GM23338 (cell line): ENCODE measurements at regions not wholly inside any gene's neighbourhood (a gene's known extent, or its start where the extent isn't known, plus 50 kb on each side); places are given as distances from the start of the nearest gene placed in this dataset.

Source experiments
- ATAC-seq: fragments of 200-7000 bp; cut with Tn5 transposase; 3 replicates; pipeline ENCODE4 v1.9.1; 2020
- DNase-seq: peaks from one replicate; pipeline ENCODE4 v3.0.0-alpha.2; 2015; ENCODE audit warnings: low spot score
- H2AFZ ChIP-seq: fragments of 200-600 bp; sonication (generic); 2 replicates; pipeline ENCODE4 v1.8.0; 2016; ENCODE audit warnings: antibody characterized with exemption, mild to moderate bottlenecking, moderate library complexity
- H3F3A ChIP-seq: fragments of 200-600 bp; sonication (generic); replicated peaks from 2 replicates; pipeline ENCODE4 v1.8.0; 2017; ENCODE audit warnings: antibody characterized with exemption, mixed run types, low read depth
- H3K27ac ChIP-seq: fragments of 200-600 bp; sonication (generic); 2 replicates; pipeline ENCODE4 v1.6.1; 2016; ENCODE audit warnings: low read depth
- H3K27me3 ChIP-seq: fragments of 200-600 bp; sonication (generic); 2 replicates; pipeline ENCODE4 v1.8.0; 2016; ENCODE audit warnings: mild to moderate bottlenecking, mixed run types, moderate library complexity; ENCODE audit not compliant: insufficient read depth
- H3K36me3 ChIP-seq: fragments of 200-600 bp; sonication (generic); 2 replicates; pipeline ENCODE4 v1.8.0; 2016; ENCODE audit warnings: mild to moderate bottlenecking; ENCODE audit not compliant: insufficient read depth
- H3K4me1 ChIP-seq: fragments of 200-600 bp; sonication (generic); 2 replicates; pipeline ENCODE4 v1.8.0; 2016; ENCODE audit warnings: mild to moderate bottlenecking, moderate library complexity; ENCODE audit not compliant: insufficient read depth
- H3K4me2 ChIP-seq: fragments of 200-600 bp; sonication (generic); 2 replicates; pipeline ENCODE4 v1.7.1; 2017; ENCODE audit warnings: mixed run types
- H3K4me3 ChIP-seq: fragments of 200-600 bp; sonication (generic); 2 replicates; pipeline ENCODE4 v1.6.1; 2016; ENCODE audit warnings: mixed run types
- H3K79me2 ChIP-seq: fragments of 200-600 bp; sonication (generic); replicated peaks from 2 replicates; pipeline ENCODE4 v1.8.0; 2017; ENCODE audit warnings: mild to moderate bottlenecking; ENCODE audit not compliant: insufficient read depth
- H3K9me2 ChIP-seq: fragments of 200-600 bp; sonication (generic); 2 replicates; pipeline ENCODE4 v1.8.0; 2017; ENCODE audit not compliant: insufficient read depth
- H4K20me1 ChIP-seq: fragments of 200-600 bp; sonication (generic); replicated peaks from 2 replicates; pipeline ENCODE4 v1.8.0; 2017; ENCODE audit warnings: mild to moderate bottlenecking; ENCODE audit not compliant: insufficient read depth
- H3K27ac Mint-ChIP-seq: 2 replicates; pipeline ENCODE4 v1.8.0; 2020; ENCODE audit warnings: inconsistent platforms, mild to moderate bottlenecking, moderate library complexity, mixed read lengths
- H3K27me3 Mint-ChIP-seq: 3 replicates; pipeline ENCODE4 v1.8.0; 2022; ENCODE audit warnings: low read depth, mild to moderate bottlenecking, moderate library complexity, mixed read lengths, inconsistent platforms; ENCODE audit not compliant: insufficient read depth, poor library complexity
- H3K36me3 Mint-ChIP-seq: 3 replicates; pipeline ENCODE4 v1.8.0; 2021; ENCODE audit warnings: low read depth, mild to moderate bottlenecking, inconsistent platforms, moderate library complexity, mixed read lengths
- H3K4me1 Mint-ChIP-seq: 3 replicates; pipeline ENCODE4 v1.8.0; 2020; ENCODE audit warnings: mild to moderate bottlenecking, inconsistent platforms, mixed read lengths
- H3K4me3 Mint-ChIP-seq: 3 replicates; pipeline ENCODE4 v1.8.0; 2021; ENCODE audit warnings: moderate library complexity, mild to moderate bottlenecking, inconsistent platforms, mixed read lengths
- H3K9me3 Mint-ChIP-seq: 3 replicates; pipeline ENCODE4 v1.8.0; 2020; ENCODE audit warnings: moderate library complexity, mild to moderate bottlenecking, inconsistent platforms, mixed read lengths
- CREB1 ChIP-seq: fragments of 250-450 bp; sonication (Bioruptor Pico); IDR thresholded peaks from 2 replicates; pipeline ENCODE4 v1.5.0; 2020; ENCODE audit warnings: low read depth, mild to moderate bottlenecking, moderate library complexity
- EZH2 ChIP-seq: fragments of 200-600 bp; sonication (generic); IDR thresholded peaks from one replicate; pipeline ENCODE4 v1.8.0; 2017; ENCODE audit warnings: antibody characterized with exemption, mild to moderate bottlenecking, low read depth; ENCODE audit not compliant: unreplicated experiment
- NANOG ChIP-seq: IDR thresholded peaks from 2 replicates; pipeline ENCODE4 v1.6.1; 2016; ENCODE audit warnings: antibody characterized with exemption, borderline replicate concordance
- POLR2AphosphoS5 ChIP-seq: IDR thresholded peaks from 2 replicates; pipeline ENCODE4 v1.6.1; 2016; ENCODE audit warnings: antibody characterized with exemption, low read depth
- STAT1 ChIP-seq: IDR thresholded peaks from one replicate; pipeline ENCODE4 v1.6.1; 2016; ENCODE audit warnings: antibody characterized with exemption; ENCODE audit not compliant: unreplicated experiment
- ZNF331 ChIP-seq: fragments of 250-450 bp; sonication (Bioruptor Pico); IDR thresholded peaks from 2 replicates; pipeline ENCODE4 v1.5.0; 2020; ENCODE audit warnings: low read depth, mild to moderate bottlenecking, moderate library complexity
- TF ChIP-seq, protein P1 (sequence below): IDR thresholded peaks from 2 replicates; pipeline ENCODE4 v1.6.1; 2016; ENCODE audit warnings: antibody characterized with exemption
- TF ChIP-seq, protein P2 (sequence below): IDR thresholded peaks from one replicate; pipeline ENCODE4 v1.6.1; 2018; ENCODE audit warnings: antibody characterized with exemption; ENCODE audit not compliant: unreplicated experiment
- TF ChIP-seq, protein P3 (sequence below): fragments of 250-450 bp; sonication (Bioruptor Pico); IDR thresholded peaks from 2 replicates; pipeline ENCODE4 v1.5.0; 2020; ENCODE audit warnings: mild to moderate bottlenecking, moderate library complexity
- TF ChIP-seq, protein P4 (sequence below), 2 experiments: fragments of 200-600 bp in 1 of 2; sonication (generic) in 1 of 2; conservative IDR thresholded peaks; 2 replicates each; pipeline versions ENCODE4 v1.5.1 to v1.6.1; 2016 to 2017; ENCODE audit warnings: antibody characterized with exemption in 2 of 2, low read depth in 2 of 2, mild to moderate bottlenecking in 2 of 2, moderate library complexity in 1 of 2

DNA sequence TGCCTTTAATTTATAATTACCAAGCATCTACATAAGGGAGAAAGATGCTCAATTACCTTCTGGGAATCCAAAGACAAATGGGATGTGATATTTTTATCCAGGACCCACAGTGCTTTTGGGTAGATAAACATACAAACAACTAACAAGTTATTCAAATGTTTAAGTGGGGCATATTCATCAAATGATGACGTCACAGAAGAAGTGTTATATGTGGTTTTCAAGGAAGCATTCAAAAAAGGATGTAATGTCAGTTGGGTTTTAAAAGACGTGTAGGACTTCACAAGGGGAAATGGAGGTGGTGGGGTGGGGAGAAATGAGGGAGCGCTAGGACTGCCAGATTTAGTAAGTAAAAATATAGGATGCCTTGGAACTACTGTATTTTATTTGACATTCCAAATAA, 915.9 kb downstream of the KCNA4 start:
- no peak overlapping the region for H3K27ac ChIP-seq
- H3K36me3 ChIP-seq, result no peaks in the 10 kb centered on the region; the same call in 1 of the 2 replicates
- H3K27ac Mint-ChIP-seq, result no peak overlapping the region
- DNase-seq (no peak), ATAC-seq (no peak)
- H3K79me2 ChIP-seq, result no peaks in the 10 kb centered on the region
- no peak overlapping the region for H2AFZ ChIP-seq
- H3K4me3 ChIP-seq, result no peak overlapping the region
- no peaks in the 10 kb centered on the region for H3K4me1 Mint-ChIP-seq
- H3K9me2 ChIP-seq, result no peaks in the 10 kb centered on the region
- no peaks in the 10 kb centered on the region for H3K27me3 ChIP-seq
- peaks cover 10% of the 10 kb centered on the region for H3K9me3 Mint-ChIP-seq
- no peak overlapping the region for H3K4me2 ChIP-seq
- H3K4me1 ChIP-seq, result no peaks in the 10 kb centered on the region
- H3K4me3 Mint-ChIP-seq, result no peak overlapping the region
- H3K36me3 Mint-ChIP-seq, result peaks cover 5% of the 10 kb centered on the region; the same call in 1 of the 3 replicates
- TF ChIP-seq, protein P1, sequence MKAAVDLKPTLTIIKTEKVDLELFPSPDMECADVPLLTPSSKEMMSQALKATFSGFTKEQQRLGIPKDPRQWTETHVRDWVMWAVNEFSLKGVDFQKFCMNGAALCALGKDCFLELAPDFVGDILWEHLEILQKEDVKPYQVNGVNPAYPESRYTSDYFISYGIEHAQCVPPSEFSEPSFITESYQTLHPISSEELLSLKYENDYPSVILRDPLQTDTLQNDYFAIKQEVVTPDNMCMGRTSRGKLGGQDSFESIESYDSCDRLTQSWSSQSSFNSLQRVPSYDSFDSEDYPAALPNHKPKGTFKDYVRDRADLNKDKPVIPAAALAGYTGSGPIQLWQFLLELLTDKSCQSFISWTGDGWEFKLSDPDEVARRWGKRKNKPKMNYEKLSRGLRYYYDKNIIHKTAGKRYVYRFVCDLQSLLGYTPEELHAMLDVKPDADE, result no peak
- TF ChIP-seq, protein P2, sequence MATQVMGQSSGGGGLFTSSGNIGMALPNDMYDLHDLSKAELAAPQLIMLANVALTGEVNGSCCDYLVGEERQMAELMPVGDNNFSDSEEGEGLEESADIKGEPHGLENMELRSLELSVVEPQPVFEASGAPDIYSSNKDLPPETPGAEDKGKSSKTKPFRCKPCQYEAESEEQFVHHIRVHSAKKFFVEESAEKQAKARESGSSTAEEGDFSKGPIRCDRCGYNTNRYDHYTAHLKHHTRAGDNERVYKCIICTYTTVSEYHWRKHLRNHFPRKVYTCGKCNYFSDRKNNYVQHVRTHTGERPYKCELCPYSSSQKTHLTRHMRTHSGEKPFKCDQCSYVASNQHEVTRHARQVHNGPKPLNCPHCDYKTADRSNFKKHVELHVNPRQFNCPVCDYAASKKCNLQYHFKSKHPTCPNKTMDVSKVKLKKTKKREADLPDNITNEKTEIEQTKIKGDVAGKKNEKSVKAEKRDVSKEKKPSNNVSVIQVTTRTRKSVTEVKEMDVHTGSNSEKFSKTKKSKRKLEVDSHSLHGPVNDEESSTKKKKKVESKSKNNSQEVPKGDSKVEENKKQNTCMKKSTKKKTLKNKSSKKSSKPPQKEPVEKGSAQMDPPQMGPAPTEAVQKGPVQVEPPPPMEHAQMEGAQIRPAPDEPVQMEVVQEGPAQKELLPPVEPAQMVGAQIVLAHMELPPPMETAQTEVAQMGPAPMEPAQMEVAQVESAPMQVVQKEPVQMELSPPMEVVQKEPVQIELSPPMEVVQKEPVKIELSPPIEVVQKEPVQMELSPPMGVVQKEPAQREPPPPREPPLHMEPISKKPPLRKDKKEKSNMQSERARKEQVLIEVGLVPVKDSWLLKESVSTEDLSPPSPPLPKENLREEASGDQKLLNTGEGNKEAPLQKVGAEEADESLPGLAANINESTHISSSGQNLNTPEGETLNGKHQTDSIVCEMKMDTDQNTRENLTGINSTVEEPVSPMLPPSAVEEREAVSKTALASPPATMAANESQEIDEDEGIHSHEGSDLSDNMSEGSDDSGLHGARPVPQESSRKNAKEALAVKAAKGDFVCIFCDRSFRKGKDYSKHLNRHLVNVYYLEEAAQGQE, result no peak
- no peak for TF ChIP-seq STAT1
- no peak for TF ChIP-seq EZH2
- TF ChIP-seq NANOG, result no peak
- no peak for TF ChIP-seq POLR2AphosphoS5
- TF ChIP-seq ZNF331 (CRISPR knock-in tag), result no peak
- TF ChIP-seq, protein P3, sequence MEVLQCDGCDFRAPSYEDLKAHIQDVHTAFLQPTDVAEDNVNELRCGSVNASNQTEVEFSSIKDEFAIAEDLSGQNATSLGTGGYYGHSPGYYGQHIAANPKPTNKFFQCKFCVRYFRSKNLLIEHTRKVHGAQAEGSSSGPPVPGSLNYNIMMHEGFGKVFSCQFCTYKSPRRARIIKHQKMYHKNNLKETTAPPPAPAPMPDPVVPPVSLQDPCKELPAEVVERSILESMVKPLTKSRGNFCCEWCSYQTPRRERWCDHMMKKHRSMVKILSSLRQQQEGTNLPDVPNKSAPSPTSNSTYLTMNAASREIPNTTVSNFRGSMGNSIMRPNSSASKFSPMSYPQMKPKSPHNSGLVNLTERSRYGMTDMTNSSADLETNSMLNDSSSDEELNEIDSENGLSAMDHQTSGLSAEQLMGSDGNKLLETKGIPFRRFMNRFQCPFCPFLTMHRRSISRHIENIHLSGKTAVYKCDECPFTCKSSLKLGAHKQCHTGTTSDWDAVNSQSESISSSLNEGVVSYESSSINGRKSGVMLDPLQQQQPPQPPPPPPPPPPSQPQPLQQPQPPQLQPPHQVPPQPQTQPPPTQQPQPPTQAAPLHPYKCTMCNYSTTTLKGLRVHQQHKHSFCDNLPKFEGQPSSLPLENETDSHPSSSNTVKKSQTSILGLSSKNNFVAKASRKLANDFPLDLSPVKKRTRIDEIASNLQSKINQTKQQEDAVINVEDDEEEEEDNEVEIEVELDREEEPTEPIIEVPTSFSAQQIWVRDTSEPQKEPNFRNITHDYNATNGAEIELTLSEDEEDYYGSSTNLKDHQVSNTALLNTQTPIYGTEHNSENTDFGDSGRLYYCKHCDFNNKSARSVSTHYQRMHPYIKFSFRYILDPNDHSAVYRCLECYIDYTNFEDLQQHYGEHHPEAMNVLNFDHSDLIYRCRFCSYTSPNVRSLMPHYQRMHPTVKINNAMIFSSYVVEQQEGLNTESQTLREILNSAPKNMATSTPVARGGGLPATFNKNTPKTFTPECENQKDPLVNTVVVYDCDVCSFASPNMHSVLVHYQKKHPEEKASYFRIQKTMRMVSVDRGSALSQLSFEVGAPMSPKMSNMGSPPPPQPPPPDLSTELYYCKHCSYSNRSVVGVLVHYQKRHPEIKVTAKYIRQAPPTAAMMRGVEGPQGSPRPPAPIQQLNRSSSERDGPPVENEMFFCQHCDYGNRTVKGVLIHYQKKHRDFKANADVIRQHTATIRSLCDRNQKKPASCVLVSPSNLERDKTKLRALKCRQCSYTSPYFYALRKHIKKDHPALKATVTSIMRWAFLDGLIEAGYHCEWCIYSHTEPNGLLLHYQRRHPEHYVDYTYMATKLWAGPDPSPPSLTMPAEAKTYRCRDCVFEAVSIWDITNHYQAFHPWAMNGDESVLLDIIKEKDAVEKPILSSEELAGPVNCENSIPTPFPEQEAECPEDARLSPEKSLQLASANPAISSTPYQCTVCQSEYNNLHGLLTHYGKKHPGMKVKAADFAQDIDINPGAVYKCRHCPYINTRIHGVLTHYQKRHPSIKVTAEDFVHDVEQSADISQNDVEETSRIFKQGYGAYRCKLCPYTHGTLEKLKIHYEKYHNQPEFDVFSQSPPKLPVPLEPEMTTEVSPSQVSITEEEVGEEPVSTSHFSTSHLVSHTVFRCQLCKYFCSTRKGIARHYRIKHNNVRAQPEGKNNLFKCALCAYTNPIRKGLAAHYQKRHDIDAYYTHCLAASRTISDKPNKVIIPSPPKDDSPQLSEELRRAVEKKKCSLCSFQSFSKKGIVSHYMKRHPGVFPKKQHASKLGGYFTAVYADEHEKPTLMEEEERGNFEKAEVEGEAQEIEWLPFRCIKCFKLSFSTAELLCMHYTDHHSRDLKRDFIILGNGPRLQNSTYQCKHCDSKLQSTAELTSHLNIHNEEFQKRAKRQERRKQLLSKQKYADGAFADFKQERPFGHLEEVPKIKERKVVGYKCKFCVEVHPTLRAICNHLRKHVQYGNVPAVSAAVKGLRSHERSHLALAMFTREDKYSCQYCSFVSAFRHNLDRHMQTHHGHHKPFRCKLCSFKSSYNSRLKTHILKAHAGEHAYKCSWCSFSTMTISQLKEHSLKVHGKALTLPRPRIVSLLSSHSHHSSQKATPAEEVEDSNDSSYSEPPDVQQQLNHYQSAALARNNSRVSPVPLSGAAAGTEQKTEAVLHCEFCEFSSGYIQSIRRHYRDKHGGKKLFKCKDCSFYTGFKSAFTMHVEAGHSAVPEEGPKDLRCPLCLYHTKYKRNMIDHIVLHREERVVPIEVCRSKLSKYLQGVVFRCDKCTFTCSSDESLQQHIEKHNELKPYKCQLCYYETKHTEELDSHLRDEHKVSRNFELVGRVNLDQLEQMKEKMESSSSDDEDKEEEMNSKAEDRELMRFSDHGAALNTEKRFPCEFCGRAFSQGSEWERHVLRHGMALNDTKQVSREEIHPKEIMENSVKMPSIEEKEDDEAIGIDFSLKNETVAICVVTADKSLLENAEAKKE (CRISPR knock-in tag), result no peak
- TF ChIP-seq CREB1, result no peak
- TF ChIP-seq, protein P4, sequence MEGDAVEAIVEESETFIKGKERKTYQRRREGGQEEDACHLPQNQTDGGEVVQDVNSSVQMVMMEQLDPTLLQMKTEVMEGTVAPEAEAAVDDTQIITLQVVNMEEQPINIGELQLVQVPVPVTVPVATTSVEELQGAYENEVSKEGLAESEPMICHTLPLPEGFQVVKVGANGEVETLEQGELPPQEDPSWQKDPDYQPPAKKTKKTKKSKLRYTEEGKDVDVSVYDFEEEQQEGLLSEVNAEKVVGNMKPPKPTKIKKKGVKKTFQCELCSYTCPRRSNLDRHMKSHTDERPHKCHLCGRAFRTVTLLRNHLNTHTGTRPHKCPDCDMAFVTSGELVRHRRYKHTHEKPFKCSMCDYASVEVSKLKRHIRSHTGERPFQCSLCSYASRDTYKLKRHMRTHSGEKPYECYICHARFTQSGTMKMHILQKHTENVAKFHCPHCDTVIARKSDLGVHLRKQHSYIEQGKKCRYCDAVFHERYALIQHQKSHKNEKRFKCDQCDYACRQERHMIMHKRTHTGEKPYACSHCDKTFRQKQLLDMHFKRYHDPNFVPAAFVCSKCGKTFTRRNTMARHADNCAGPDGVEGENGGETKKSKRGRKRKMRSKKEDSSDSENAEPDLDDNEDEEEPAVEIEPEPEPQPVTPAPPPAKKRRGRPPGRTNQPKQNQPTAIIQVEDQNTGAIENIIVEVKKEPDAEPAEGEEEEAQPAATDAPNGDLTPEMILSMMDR (conservative IDR thresholded peaks at IDR 0.05; ENCODE audit: low read depth in 2 of 2), result no peak
- no peaks in the 10 kb centered on the region for H3F3A ChIP-seq
- peaks cover 5% of the 10 kb centered on the region for H3K27me3 Mint-ChIP-seq
- no peaks in the 10 kb centered on the region for H4K20me1 ChIP-seq
